HEK293 (cell line): ENCODE measurements at regions not wholly inside any gene's neighbourhood (a gene's known extent, or its start where the extent isn't known, plus 50 kb on each side); places are given as distances from the start of the nearest gene placed in this dataset.
A peak's percentile ranks its signal among the peaks of the same experiment; 100 is the strongest.
"Not testable (repeated sequence)": the region's sequence is repeated elsewhere in the genome, so short reads cannot be mapped to it uniquely, and the experiment has no call there.

Experiments
- CTCF ChIA-PET: fragments of 350-600 bp; formaldehyde crosslinking; extraction: SDS; loops from one replicate; lab custom pipeline; 2021; ENCODE audit warnings: antibody characterized with exemption; lab: Yijun Ruan, JAX
- POLR2A ChIA-PET: fragments of 300-600 bp; formaldehyde crosslinking; extraction: SDS; loops from one replicate; lab custom pipeline; 2020; ENCODE audit warnings: antibody characterized with exemption, inconsistent platforms; lab: Yijun Ruan, JAX
- H3K27ac ChIP-seq: fragments of 200-500 bp; sonication (Bioruptor generic); 2 replicates; pipeline ENCODE4 v1.5.1; 2014; ENCODE audit warnings: low read depth, low read length, control low read depth, inconsistent platforms; ENCODE audit errors: extremely low read depth
- H3K36me3 ChIP-seq, 2 experiments: fragments of 200-500 bp in 1 of 2; sonication (Bioruptor generic) in 1 of 2; 1 replicate in 1 of 2; 2 replicates in 1 of 2; pipeline ENCODE4 v1.5.1; 2014 to 2017; ENCODE audit warnings: inconsistent platforms in 2 of 2, low read length in 2 of 2; ENCODE audit not compliant: control insufficient read depth in 2 of 2, insufficient read depth in 1 of 2
- H3K4me1 ChIP-seq: fragments of 200-500 bp; sonication (Bioruptor generic); 2 replicates; pipeline ENCODE4 v1.5.1; 2014; ENCODE audit warnings: mild to moderate bottlenecking, low read length, inconsistent platforms; ENCODE audit not compliant: control insufficient read depth, insufficient read depth
- H3K4me3 ChIP-seq: 2 replicates; pipeline ENCODE4 v1.5.1; 2011; ENCODE audit warnings: low read depth, mild to moderate bottlenecking, control low read depth, low read length, moderate library complexity
- H3K9me3 ChIP-seq: fragments of 200-500 bp; sonication (Bioruptor generic); 2 replicates; pipeline ENCODE4 v1.5.1; 2014; ENCODE audit warnings: low read depth, low read length, inconsistent platforms; ENCODE audit not compliant: control insufficient read depth, insufficient read depth
- BCL6B ChIP-seq: fragments of 450-650 bp; formaldehyde crosslinking; IDR thresholded peaks from 2 replicates; pipeline ENCODE4 v1.5.1; 2017; ENCODE audit warnings: missing biosample characterization, missing genetic modification characterization
- EGR2 ChIP-seq: fragments of 450-650 bp; formaldehyde crosslinking; IDR thresholded peaks from 2 replicates; pipeline ENCODE4 v1.5.1; 2016; ENCODE audit warnings: low read depth, missing biosample characterization, missing genetic modification characterization
- HIC1 ChIP-seq: fragments of 450-650 bp; formaldehyde crosslinking; IDR thresholded peaks from 2 replicates; pipeline ENCODE4 v1.5.1; 2016; ENCODE audit warnings: missing biosample characterization, missing genetic modification characterization
- HOXA7 ChIP-seq: sonication (generic); formaldehyde crosslinking; IDR thresholded peaks from 2 replicates; pipeline ENCODE4 v1.8.1; 2022; ENCODE audit warnings: missing genetic modification reagents, borderline replicate concordance
- KLF9 ChIP-seq: fragments of 450-650 bp; formaldehyde crosslinking; IDR thresholded peaks from 2 replicates; pipeline ENCODE4 v1.5.1; 2016; ENCODE audit warnings: missing biosample characterization, missing genetic modification characterization, low read depth
- TRIM28 ChIP-seq: IDR thresholded peaks from 2 replicates; pipeline ENCODE4 v1.6.1; 2011; ENCODE audit warnings: low read length, control low read depth, borderline replicate concordance
- ZBTB1 ChIP-seq: fragments of 450-650 bp; formaldehyde crosslinking; IDR thresholded peaks from 2 replicates; pipeline ENCODE4 v1.5.1; 2016; ENCODE audit warnings: missing biosample characterization, missing genetic modification characterization
- ZBTB17 ChIP-seq: fragments of 450-650 bp; formaldehyde crosslinking; IDR thresholded peaks from 2 replicates; pipeline ENCODE4 v1.5.1; 2016; ENCODE audit warnings: missing biosample characterization, missing genetic modification characterization
- ZNF10 ChIP-seq: fragments of 450-650 bp; formaldehyde crosslinking; IDR thresholded peaks from 2 replicates; pipeline ENCODE4 v1.5.1; 2017; ENCODE audit warnings: missing biosample characterization, missing genetic modification characterization
- ZNF146 ChIP-seq: fragments of 450-650 bp; formaldehyde crosslinking; IDR thresholded peaks from 2 replicates; pipeline ENCODE4 v1.5.1; 2016; ENCODE audit warnings: missing biosample characterization, missing genetic modification characterization
- ZNF221 ChIP-seq: fragments of 450-650 bp; formaldehyde crosslinking; IDR thresholded peaks from 2 replicates; pipeline ENCODE4 v1.5.1; 2017; ENCODE audit warnings: missing biosample characterization, missing genetic modification characterization, borderline replicate concordance
- ZNF280C ChIP-seq: fragments of 450-650 bp; formaldehyde crosslinking; IDR thresholded peaks from 2 replicates; pipeline ENCODE4 v1.5.1; 2016; ENCODE audit warnings: missing biosample characterization, missing genetic modification characterization
- ZNF777 ChIP-seq: fragments of 450-650 bp; formaldehyde crosslinking; IDR thresholded peaks from 2 replicates; pipeline ENCODE4 v1.5.1; 2017; ENCODE audit warnings: missing biosample characterization, missing genetic modification characterization, borderline replicate concordance
- ZNF830 ChIP-seq: fragments of 450-650 bp; IDR thresholded peaks from 2 replicates; pipeline ENCODE4 v1.5.0; 2018; ENCODE audit warnings: missing biosample characterization, missing genetic modification characterization, low read depth, mild to moderate bottlenecking, moderate library complexity
- TF ChIP-seq, protein P1 (sequence below): fragments of 450-650 bp; formaldehyde crosslinking; IDR thresholded peaks from 2 replicates; pipeline ENCODE4 v1.5.0; 2017; ENCODE audit warnings: missing biosample characterization, missing genetic modification characterization, borderline replicate concordance
- TF ChIP-seq, protein P2 (sequence below): fragments of 450-650 bp; formaldehyde crosslinking; IDR thresholded peaks from 2 replicates; pipeline ENCODE4 v1.5.1; 2016; ENCODE audit warnings: missing biosample characterization, missing genetic modification characterization

DNA sequence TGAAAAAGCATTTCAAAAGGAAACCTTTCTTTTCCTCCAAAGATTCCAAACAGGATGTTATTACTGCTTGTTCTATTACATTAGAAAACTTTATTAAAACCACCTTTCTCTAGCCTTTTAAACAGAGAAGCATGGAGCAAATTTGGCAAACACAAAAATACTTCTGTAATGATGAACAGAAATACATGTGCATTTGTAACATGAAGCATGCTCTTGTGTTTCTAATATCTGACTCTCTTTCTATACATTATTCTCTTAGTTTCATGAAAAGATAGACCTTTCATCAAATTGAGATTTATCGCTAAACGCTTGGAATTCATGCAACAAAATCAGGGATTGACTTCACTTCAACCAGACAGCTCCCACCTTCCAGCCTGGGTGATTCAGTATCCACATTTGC, 152.8 kb upstream of the IRS2 start:
- ChIA-PET POLR2A (no interaction called here), CTCF (no interaction called here)
- TF ChIP-seq ZBTB17 (no peak), HOXA7 (CRISPR knock-in tag) (no peak), ZNF777 (tag by site-specific recombination) (no peak)
- Histone ChIP-seq H3K27ac (no peak overlapping the region), H3K4me1 (no peaks in the 10 kb centered on the region), H3K4me3 (no peak overlapping the region), H3K36me3 (no peaks in the 10 kb centered on the region), H3K9me3 (no peaks in the 10 kb centered on the region)

DNA sequence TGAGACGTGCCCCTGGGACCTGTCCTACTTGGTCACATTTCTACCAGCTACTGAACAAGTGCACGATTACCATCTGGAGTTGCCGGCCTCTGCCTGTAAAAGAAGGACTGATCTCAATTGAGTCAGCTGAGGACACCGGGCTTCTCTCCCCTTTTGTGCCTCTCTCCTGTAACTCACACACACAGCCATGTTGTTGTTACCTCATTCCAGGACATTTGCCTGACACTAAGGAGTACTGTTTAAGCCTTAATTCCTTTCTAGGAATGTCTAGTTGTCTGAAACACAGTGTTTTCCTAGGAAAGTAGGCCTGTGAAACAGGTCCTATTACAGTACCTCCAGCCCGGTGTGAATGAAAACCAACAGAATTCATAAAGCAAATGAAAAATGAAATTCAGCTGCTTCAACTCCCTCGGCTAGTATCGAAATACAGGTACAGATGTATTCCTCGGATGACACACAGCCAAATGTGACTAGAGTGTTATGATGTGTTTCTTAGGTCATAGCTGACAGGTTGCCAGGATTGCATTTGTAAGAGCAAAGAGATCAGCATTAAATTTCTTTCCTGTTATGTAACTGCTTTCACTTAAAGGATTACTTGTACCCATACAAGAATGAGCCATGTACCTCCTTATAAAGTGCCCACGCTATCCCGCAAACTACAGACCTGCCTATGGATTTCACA, 152.0 kb upstream of the IRS2 start:
- no peaks in the 10 kb centered on the region for H3K36me3 ChIP-seq
- TF ChIP-seq HIC1 (tag by site-specific recombination) = peak; percentile 22; the same call in 1 of the 2 replicates
- no peak for TF ChIP-seq ZBTB17
- H3K4me3 ChIP-seq = no peak overlapping the region
- no peak overlapping the region for H3K27ac ChIP-seq
- ChIA-PET POLR2A (no interaction called here), CTCF (interaction anchor here (0.6 kb wide), 1 partner anchor 12 kb away, joined by 3 read pairs; no protein-coding TSS in a partner anchor)
- H3K9me3 ChIP-seq = no peaks in the 10 kb centered on the region
- no peaks in the 10 kb centered on the region for H3K4me1 ChIP-seq

GRCh38 chr13:109934520-109934919, 148.1 kb upstream of the IRS2 start:
- H3K9me3 ChIP-seq, H3K27ac ChIP-seq, H3K4me1 ChIP-seq, CTCF ChIA-PET: not testable (repeated sequence)
- peak; percentile 29; the same call in 1 of the 2 replicates for TF ChIP-seq ZNF146 (tag by site-specific recombination)
- TF ChIP-seq, all 188 proteins: peak for 1; not testable (repeated sequence) for 187
- POLR2A ChIA-PET, H3K4me3 ChIP-seq, H3K36me3 ChIP-seq: not testable (repeated sequence)

- TF ChIP-seq EGR2 (no peak), ZNF10 (tag by site-specific recombination) (no peak), KLF9 (tag by site-specific recombination) (no peak), ZNF221 (no peak), ZNF280C (tag by site-specific recombination) (no peak), TRIM28 (no peak), ZNF830 (no peak), BCL6B (tag by site-specific recombination) (no peak), ZBTB1 (tag by site-specific recombination) (no peak)
- TF ChIP-seq, protein P1, sequence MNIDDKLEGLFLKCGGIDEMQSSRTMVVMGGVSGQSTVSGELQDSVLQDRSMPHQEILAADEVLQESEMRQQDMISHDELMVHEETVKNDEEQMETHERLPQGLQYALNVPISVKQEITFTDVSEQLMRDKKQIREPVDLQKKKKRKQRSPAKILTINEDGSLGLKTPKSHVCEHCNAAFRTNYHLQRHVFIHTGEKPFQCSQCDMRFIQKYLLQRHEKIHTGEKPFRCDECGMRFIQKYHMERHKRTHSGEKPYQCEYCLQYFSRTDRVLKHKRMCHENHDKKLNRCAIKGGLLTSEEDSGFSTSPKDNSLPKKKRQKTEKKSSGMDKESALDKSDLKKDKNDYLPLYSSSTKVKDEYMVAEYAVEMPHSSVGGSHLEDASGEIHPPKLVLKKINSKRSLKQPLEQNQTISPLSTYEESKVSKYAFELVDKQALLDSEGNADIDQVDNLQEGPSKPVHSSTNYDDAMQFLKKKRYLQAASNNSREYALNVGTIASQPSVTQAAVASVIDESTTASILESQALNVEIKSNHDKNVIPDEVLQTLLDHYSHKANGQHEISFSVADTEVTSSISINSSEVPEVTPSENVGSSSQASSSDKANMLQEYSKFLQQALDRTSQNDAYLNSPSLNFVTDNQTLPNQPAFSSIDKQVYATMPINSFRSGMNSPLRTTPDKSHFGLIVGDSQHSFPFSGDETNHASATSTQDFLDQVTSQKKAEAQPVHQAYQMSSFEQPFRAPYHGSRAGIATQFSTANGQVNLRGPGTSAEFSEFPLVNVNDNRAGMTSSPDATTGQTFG (tag by site-specific recombination) = no peak
- TF ChIP-seq, protein P2, sequence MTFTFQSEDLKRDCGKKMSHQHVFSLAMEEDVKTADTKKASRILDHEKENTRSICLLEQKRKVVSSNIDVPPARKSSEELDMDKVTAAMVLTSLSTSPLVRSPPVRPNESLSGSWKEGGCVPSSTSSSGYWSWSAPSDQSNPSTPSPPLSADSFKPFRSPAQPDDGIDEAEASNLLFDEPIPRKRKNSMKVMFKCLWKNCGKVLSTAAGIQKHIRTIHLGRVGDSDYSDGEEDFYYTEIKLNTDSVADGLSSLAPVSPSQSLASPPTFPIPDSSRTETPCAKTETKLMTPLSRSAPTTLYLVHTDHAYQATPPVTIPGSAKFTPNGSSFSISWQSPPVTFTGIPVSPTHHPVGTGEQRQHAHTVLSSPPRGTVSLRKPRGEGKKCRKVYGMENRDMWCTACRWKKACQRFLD (tag by site-specific recombination) = no peak
- H3K9me3 ChIP-seq = no peaks in the 10 kb centered on the region
- no peaks in the 10 kb centered on the region for H3K36me3 ChIP-seq
- no peak overlapping the region for H3K27ac ChIP-seq
- CTCF ChIA-PET = no interaction called here
- POLR2A ChIA-PET = no interaction called here
- H3K4me1 ChIP-seq = no peaks in the 10 kb centered on the region
- no peak overlapping the region for H3K4me3 ChIP-seq
Observed at GRCh38 chr13:109933476-109933875, 147.1 kb upstream of the IRS2 start.
